Choroid plexus epithelial cell (primary cell): ENCODE measurements at regions not wholly inside any gene's neighbourhood (a gene's known extent, or its start where the extent isn't known, plus 50 kb on each side); places are given as distances from the start of the nearest gene placed in this dataset.

Source experiments
- DNase-seq: peaks from one replicate; pipeline ENCODE4 v3.0.0-alpha.2; 2010; ENCODE audit warnings: low read depth
- H3K4me3 ChIP-seq: 2 replicates; pipeline ENCODE4 v1.5.1; 2011; ENCODE audit warnings: low read depth, mild to moderate bottlenecking, control low read depth, low read length, moderate library complexity
- CTCF ChIP-seq: conservative IDR thresholded peaks from 2 replicates; pipeline ENCODE4 v1.5.1; 2011; ENCODE audit warnings: low read depth, mild to moderate bottlenecking, control low read depth, inconsistent platforms, low read length, moderate library complexity

DNA sequence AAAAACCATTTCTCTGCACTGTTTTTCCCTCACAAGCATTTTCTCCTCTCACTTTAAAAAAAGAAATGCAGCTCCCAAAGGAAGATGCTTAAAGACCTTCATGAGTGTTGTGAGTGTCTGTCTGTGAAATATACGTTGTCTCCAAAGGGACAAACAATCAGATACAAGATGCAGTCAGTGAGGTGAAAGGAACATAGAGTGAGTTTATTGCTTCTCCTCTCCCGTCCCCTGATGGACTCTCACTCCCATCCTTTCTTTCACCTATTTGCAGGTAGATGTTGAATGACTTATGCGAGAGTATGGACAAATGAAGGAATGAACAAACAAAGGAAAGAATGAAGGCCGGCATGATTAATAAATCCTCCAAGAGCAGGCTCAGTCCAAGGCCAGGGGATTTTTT, 561.2 kb upstream of the DIPK2B start:
- no peak for DNase-seq
- H3K4me3 ChIP-seq = no peak overlapping the region
- TF ChIP-seq CTCF = no peak

GRCh38 chrX:45760187-45760742, 559.6 kb upstream of the DIPK2B start:
- DNase-seq = no peak
- TF ChIP-seq CTCF = no peak
- no peak overlapping the region for H3K4me3 ChIP-seq

- DNase-seq = peak; percentile 40
- no peak overlapping the region for H3K4me3 ChIP-seq
- no peak for TF ChIP-seq CTCF
Measured at GRCh38 chrX:45758738-45759397, 558.2 kb upstream of the DIPK2B start.

- no peak overlapping the region for H3K4me3 ChIP-seq
- DNase-seq = peak; percentile 89
- no peak for TF ChIP-seq CTCF
Measured at GRCh38 chrX:45758319-45758718, 557.6 kb upstream of the DIPK2B start.

GRCh38 chrX:45757272-45757671, 556.6 kb upstream of the DIPK2B start:
- no peak overlapping the region for H3K4me3 ChIP-seq
- TF ChIP-seq CTCF = no peak
- peak; percentile 2 for DNase-seq

DNA sequence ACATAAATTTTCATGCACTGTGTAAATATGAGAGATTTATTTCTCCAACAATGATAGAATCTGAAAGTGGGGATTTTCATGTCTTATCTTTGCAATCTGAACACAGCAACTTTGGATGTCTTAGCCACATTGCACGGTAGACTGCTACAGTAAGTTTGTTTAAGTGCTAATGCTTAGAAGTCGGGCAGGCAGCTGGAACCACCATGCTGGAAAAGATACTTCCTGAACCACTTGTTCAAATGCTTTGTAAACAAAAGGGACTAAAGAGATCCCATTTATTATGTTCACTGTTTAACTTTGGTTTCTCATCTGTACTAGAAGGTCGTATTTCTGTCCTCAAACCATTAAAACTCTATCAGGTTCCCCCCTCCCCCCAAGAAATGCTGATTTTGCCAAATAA, 555.9 kb upstream of the DIPK2B start:
- no peak for TF ChIP-seq CTCF
- no peak overlapping the region for H3K4me3 ChIP-seq
- DNase-seq = peak; percentile 29

GRCh38 chrX:45755703-45756102, 555.0 kb upstream of the DIPK2B start:
- no peak for TF ChIP-seq CTCF
- no peak overlapping the region for H3K4me3 ChIP-seq
- DNase-seq = peak; percentile 7
